Glutamatergic neuron (in vitro differentiated cells): ENCODE measurements at regions not wholly inside any gene's neighbourhood (a gene's known extent, or its start where the extent isn't known, plus 50 kb on each side); places are given as distances from the start of the nearest gene placed in this dataset.

Experiments used
- DNase-seq: peaks from one replicate; pipeline ENCODE4 v3.0.0; 2022
- H3K27ac Mint-ChIP-seq: one replicate; pipeline ENCODE4 v1.8.0; 2020; ENCODE audit warnings: mild to moderate bottlenecking, mixed read lengths, inconsistent platforms; ENCODE audit not compliant: unreplicated experiment
- H3K27me3 Mint-ChIP-seq: one replicate; pipeline ENCODE4 v1.8.0; 2020; ENCODE audit warnings: mild to moderate bottlenecking, moderate library complexity, mixed read lengths, inconsistent platforms; ENCODE audit not compliant: unreplicated experiment
- H3K36me3 Mint-ChIP-seq: one replicate; pipeline ENCODE4 v1.8.0; 2020; ENCODE audit warnings: mild to moderate bottlenecking, mixed read lengths, inconsistent platforms; ENCODE audit not compliant: unreplicated experiment
- H3K4me1 Mint-ChIP-seq: one replicate; pipeline ENCODE4 v1.8.0; 2020; ENCODE audit warnings: mild to moderate bottlenecking, low read depth, mixed read lengths, inconsistent platforms; ENCODE audit not compliant: unreplicated experiment
- H3K4me3 Mint-ChIP-seq: one replicate; pipeline ENCODE4 v1.8.0; 2020; ENCODE audit warnings: mild to moderate bottlenecking, mixed read lengths, inconsistent platforms; ENCODE audit not compliant: unreplicated experiment
- H3K9me3 Mint-ChIP-seq: one replicate; pipeline ENCODE4 v1.8.0; 2020; ENCODE audit warnings: mild to moderate bottlenecking, moderate library complexity, mixed read lengths, inconsistent platforms; ENCODE audit not compliant: unreplicated experiment
- TF ChIP-seq, protein P1 (sequence below): fragments of 200-600 bp; sonication (generic); IDR thresholded peaks from one replicate; pipeline ENCODE4 v1.5.0; 2021; ENCODE audit not compliant: partially characterized antibody, unreplicated experiment

DNA sequence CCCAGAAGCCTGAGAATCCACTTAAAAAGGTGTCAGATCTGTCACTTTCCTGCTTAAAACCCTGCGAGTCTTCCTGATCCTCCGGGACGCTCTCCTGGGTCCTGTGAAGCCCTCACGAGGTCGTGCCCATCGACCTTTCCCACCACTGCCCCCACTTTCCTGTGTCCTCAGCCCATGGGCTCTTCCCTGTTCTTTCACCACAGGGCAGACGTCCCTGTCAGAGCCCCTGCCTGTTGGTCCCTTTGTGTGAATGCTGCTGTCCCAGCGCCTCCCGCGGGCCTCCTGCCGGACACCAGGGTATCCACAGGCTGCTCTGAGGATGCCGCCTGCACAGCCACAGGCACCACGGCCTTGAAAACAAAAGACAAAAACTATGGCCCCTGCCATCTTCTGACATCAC lies 125.6 kb downstream of the TMEM18 start:
- DNase-seq: no peak

DNA sequence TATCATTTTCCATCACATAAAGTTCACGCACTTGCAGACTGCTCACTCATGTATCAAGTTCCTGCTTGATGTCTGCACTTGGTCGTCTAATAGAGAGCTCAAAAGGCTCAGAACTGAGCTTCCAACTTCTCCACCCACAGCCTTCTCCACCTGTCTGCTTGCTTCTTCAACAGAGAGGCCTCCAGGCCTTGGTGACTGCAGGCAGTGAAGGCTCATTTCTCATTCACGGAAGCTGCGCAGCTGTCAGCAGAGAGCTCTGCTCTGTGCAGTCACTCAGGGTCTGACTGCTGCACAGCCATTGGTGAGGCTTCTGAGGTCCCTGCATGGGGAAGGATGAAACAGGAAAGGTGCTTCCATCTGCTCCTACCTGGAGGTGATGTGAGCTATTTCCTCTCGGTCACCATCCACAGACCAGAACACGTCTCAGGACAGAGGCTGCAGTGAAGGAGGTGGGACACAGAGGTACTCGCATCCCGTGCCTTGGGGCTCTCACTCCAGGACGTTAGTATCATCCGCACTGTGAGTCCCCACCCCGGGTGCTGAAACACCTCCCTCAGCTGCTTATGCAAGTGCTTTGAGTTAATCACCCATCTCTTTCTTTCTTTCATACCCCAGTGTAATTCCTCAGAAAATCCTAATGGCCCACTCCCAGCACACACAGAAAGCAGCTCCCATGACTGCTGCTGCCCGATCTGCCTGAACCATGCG lies 126.2 kb downstream of the TMEM18 start:
- Mint-ChIP-seq H3K36me3 (no peaks in the 10 kb centered on the region), H3K27me3 (no peaks in the 10 kb centered on the region), H3K27ac (no peak overlapping the region), H3K4me1 (no peaks in the 10 kb centered on the region), H3K9me3 (no peaks in the 10 kb centered on the region), H3K4me3 (no peak overlapping the region)
- TF ChIP-seq, protein P1, sequence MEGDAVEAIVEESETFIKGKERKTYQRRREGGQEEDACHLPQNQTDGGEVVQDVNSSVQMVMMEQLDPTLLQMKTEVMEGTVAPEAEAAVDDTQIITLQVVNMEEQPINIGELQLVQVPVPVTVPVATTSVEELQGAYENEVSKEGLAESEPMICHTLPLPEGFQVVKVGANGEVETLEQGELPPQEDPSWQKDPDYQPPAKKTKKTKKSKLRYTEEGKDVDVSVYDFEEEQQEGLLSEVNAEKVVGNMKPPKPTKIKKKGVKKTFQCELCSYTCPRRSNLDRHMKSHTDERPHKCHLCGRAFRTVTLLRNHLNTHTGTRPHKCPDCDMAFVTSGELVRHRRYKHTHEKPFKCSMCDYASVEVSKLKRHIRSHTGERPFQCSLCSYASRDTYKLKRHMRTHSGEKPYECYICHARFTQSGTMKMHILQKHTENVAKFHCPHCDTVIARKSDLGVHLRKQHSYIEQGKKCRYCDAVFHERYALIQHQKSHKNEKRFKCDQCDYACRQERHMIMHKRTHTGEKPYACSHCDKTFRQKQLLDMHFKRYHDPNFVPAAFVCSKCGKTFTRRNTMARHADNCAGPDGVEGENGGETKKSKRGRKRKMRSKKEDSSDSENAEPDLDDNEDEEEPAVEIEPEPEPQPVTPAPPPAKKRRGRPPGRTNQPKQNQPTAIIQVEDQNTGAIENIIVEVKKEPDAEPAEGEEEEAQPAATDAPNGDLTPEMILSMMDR: no peak
- no peak for DNase-seq

More for the DNA sequence above, 125.6 kb downstream of the TMEM18 start:
- no peak overlapping the region for H3K27ac Mint-ChIP-seq
- H3K4me1 Mint-ChIP-seq: no peaks in the 10 kb centered on the region
- H3K36me3 Mint-ChIP-seq: no peaks in the 10 kb centered on the region
- TF ChIP-seq, protein P1: no peak
- no peaks in the 10 kb centered on the region for H3K27me3 Mint-ChIP-seq
- no peaks in the 10 kb centered on the region for H3K9me3 Mint-ChIP-seq
- H3K4me3 Mint-ChIP-seq: no peak overlapping the region

DNA sequence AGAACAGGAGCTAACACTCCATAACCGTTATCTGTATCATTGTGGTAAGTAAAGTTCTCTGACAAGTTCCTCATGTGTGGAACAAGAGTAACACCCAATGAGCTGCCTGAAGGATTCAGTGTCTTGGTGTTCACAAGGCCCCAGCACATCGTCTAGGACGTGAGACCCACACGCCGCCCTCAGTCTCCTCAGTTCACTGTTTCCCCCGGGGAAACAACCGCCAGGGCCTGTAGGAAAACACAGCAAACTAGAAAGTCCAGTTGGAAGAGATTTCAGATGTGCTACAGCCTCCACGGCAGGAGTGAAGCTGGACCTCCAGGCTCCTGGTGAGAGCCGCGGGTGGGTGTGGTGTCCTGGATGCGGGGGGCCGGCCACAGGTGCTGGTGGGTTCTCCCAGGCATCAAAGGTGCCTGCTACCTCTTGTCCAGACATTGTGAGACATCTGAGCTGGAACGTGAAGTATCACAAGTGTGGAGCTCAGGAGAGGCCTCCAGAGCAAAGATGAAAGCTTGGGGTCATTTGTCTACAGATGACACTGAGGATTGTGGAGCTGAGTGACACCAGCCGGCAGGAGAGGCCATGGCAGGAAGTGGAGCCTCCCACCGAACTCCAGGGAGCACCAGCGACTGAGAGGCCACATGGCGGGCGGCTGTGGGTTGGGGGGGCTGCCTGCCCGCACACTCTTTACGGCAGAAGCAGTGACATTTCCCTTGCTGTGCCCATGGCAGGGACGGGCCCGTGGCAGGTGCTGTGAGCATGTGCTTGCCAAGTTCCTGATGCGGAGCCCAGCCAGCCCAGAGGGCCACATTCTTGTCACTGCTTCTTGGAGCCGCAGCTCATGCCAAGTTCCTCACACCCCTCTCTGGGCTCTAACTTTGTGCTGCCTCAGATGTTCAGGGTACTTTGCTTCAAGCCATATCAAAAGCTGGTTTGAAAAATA lies 131.2 kb downstream of the TMEM18 start:
- DNase-seq: no peak
- H3K4me1 Mint-ChIP-seq: no peaks in the 10 kb centered on the region
- TF ChIP-seq, protein P1: no peak
- no peaks in the 10 kb centered on the region for H3K9me3 Mint-ChIP-seq
- H3K36me3 Mint-ChIP-seq: no peaks in the 10 kb centered on the region
- H3K27me3 Mint-ChIP-seq: no peaks in the 10 kb centered on the region
- no peak overlapping the region for H3K4me3 Mint-ChIP-seq
- H3K27ac Mint-ChIP-seq: no peak overlapping the region

GRCh38 chr2:545228-545627 lies 132.0 kb downstream of the TMEM18 start:
- no peaks in the 10 kb centered on the region for H3K9me3 Mint-ChIP-seq
- no peak overlapping the region for H3K27ac Mint-ChIP-seq
- H3K36me3 Mint-ChIP-seq: no peaks in the 10 kb centered on the region
- no peak for DNase-seq
- H3K4me3 Mint-ChIP-seq: no peak overlapping the region
- H3K27me3 Mint-ChIP-seq: no peaks in the 10 kb centered on the region
- H3K4me1 Mint-ChIP-seq: no peaks in the 10 kb centered on the region
- TF ChIP-seq, protein P1: no peak

DNA sequence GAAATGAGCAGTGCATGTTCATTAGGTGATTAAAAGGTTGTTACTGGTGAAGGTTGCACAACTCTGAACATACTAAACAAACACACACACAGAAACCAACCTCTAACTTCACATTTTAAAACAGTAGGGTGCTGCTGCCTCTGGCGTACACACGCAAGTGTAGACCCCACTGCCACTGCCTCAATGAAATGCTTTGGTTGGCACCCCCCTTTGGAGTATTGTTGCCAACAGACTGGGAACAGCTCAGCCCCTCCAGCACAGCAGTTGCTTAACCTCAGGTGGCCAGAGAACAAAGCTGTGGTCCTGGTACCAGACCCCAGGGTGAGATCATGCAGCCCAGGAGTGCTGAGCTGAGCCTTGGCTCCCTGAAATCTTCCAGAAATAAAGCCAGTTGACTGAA lies 138.6 kb downstream of the TMEM18 start:
- Mint-ChIP-seq H3K9me3 (peaks cover 2% of the 10 kb centered on the region), H3K27me3 (no peaks in the 10 kb centered on the region), H3K4me3 (no peak overlapping the region), H3K27ac (no peak overlapping the region), H3K36me3 (no peaks in the 10 kb centered on the region), H3K4me1 (no peaks in the 10 kb centered on the region)
- TF ChIP-seq, protein P1: no peak
- DNase-seq: no peak
